Epithelial cell of esophagus (primary cell): ENCODE measurements at regions not wholly inside any gene's neighbourhood (a gene's known extent, or its start where the extent isn't known, plus 50 kb on each side); places are given as distances from the start of the nearest gene placed in this dataset.
"Not testable (repeated sequence)": the region's sequence is repeated elsewhere in the genome, so short reads cannot be mapped to it uniquely, and the experiment has no call there.

Experiments
- DNase-seq: peaks from one replicate; pipeline ENCODE4 v3.0.0; 2010; ENCODE audit warnings: low read depth
- H3K4me3 ChIP-seq: 2 replicates; pipeline ENCODE4 v1.5.1; 2011; ENCODE audit warnings: mild to moderate bottlenecking, low read length, control low read depth
- TF ChIP-seq, protein P1 (sequence below): IDR thresholded peaks from 2 replicates; pipeline ENCODE4 v1.5.1; 2011; ENCODE audit warnings: low read depth, mild to moderate bottlenecking, low read length, control low read depth, inconsistent platforms; ENCODE audit not compliant: insufficient read depth; ENCODE audit errors: missing control alignments

- no peak overlapping the region for H3K4me3 ChIP-seq
- TF ChIP-seq, protein P1, sequence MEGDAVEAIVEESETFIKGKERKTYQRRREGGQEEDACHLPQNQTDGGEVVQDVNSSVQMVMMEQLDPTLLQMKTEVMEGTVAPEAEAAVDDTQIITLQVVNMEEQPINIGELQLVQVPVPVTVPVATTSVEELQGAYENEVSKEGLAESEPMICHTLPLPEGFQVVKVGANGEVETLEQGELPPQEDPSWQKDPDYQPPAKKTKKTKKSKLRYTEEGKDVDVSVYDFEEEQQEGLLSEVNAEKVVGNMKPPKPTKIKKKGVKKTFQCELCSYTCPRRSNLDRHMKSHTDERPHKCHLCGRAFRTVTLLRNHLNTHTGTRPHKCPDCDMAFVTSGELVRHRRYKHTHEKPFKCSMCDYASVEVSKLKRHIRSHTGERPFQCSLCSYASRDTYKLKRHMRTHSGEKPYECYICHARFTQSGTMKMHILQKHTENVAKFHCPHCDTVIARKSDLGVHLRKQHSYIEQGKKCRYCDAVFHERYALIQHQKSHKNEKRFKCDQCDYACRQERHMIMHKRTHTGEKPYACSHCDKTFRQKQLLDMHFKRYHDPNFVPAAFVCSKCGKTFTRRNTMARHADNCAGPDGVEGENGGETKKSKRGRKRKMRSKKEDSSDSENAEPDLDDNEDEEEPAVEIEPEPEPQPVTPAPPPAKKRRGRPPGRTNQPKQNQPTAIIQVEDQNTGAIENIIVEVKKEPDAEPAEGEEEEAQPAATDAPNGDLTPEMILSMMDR, result no peak
- DNase-seq, result no peak
These were observed 300.5 kb upstream of the CCL2 start for GRCh38 chr17:33954597-33954996.

GRCh38 chr17:33955461-33955860, 299.6 kb upstream of the CCL2 start:
- TF ChIP-seq, protein P1, result no peak
- DNase-seq, result no peak
- H3K4me3 ChIP-seq, result no peak overlapping the region

GRCh38 chr17:33959098-33959497, 296.0 kb upstream of the CCL2 start:
- not testable (repeated sequence) for H3K4me3 ChIP-seq, DNase-seq

DNA sequence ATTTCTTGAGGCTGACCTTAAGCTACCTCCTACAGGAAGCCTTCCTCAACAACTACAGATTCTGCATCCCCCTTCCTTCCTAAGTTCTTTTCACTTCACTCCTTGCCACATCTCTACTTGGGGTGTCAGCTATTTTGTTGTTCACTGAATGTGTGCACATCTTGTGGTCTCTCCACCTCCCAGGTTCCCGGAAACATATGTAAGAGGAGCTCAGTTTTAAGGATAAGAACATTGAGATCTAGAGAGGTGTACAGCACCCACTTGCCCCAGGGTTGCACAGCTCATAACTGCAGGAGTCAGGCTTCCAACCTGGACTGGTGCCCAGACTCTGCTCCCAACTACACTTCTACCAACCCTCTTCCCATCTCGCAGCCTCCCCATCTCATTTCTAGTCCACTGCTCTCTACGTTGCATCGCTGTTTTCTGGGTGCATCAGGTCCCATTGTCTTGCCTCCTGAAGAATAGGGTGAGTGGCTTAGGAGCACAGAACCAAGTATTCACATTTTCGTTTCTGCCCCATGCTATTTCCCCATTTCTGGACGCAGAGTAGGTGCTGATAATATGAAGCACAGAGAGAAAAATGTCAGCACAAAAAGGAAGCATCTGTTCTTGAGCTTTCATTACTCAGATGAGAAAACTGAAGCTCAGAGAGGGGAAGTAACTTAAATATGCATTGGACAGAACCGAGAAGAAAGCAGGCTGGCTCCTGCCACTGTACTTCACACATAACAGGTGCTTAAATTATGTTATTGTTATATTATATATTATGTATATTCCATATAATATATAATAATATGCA, 292.0 kb upstream of the CCL2 start:
- no peak for DNase-seq
- no peak overlapping the region for H3K4me3 ChIP-seq
- TF ChIP-seq, protein P1, result no peak

DNA sequence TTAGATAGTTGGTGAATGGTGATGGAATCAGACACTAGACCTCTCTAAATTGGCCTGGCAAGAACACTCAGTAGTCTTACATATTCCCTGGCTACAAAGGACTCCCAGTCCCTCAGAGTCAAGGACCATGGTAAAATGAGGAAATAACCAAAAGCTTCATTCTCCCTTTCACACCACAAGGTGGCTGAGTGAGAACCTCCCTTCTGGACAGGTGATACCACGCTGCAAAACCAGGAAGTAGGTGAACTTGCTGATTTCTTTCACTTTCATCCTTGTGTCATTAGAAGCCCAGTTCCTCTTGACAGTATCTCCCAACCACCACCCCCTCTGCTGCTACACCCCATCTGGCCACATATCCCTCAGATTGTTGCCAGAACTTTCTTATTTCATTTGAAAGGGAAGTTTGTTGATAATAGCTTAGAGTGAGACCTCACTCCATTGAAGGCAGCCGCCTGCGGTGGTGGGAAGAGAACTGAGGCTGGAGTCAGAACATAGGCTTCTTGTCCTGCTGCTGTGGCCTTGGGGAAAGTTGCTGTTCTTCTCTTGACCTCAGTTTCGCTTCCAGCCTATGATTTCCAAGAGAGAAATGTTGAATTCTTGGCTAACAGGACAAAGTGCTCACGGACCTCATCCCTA, 290.6 kb upstream of the CCL2 start:
- DNase-seq, result no peak
- H3K4me3 ChIP-seq, result no peak overlapping the region
- TF ChIP-seq, protein P1, result no peak

- TF ChIP-seq, protein P1, result no peak
- no peak overlapping the region for H3K4me3 ChIP-seq
- DNase-seq, result no peak
These were observed 288.6 kb upstream of the CCL2 start for GRCh38 chr17:33966410-33967059.

GRCh38 chr17:33967608-33968349, 287.3 kb upstream of the CCL2 start:
- DNase-seq, result no peak
- H3K4me3 ChIP-seq, result no peak overlapping the region

More at GRCh38 chr17:33967608-33968349, 287.3 kb upstream of the CCL2 start:
- TF ChIP-seq, protein P1, result no peak
